Activated CD8-positive, alpha-beta memory T cell treated with anti-CD3 and anti-CD28 coated beads for 36 hours (primary cell): ENCODE measurements at regions not wholly inside any gene's neighbourhood (a gene's known extent, or its start where the extent isn't known, plus 50 kb on each side); places are given as distances from the start of the nearest gene placed in this dataset.

Experiments
- CTCF ChIA-PET: fragments of 350-600 bp; sonication (Branson Sonifier 250); formaldehyde crosslinking; loops from one replicate; lab custom pipeline; 2021; ENCODE audit warnings: antibody characterized with exemption; lab: Charles Lee
- POLR2A ChIA-PET: fragments of 350-600 bp; sonication (Branson Sonifier 250); formaldehyde crosslinking; loops from one replicate; lab custom pipeline; 2021; ENCODE audit warnings: antibody characterized with exemption; lab: Charles Lee

DNA sequence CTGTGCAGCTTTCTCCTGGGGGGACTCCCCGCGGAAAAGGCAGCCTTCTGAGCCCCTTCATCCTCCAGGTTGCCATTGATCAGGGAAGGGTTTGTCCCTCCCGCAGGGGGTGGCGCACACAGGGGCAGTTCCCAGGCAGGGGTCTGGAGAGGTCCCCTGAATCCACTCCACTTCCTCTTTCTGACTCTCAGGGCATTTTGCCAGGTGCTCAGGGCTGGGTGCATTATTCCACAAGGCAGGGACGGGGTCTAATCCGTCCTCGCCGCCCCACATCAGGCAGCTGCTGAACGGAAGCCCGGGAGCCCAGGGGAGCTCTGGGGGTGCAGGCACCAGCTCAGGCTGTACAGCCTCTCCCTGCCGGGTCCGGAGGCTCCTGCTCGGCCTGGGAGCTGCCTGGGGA, 180.9 kb downstream of the TTLL2 start:
- POLR2A ChIA-PET = no interaction called here

DNA sequence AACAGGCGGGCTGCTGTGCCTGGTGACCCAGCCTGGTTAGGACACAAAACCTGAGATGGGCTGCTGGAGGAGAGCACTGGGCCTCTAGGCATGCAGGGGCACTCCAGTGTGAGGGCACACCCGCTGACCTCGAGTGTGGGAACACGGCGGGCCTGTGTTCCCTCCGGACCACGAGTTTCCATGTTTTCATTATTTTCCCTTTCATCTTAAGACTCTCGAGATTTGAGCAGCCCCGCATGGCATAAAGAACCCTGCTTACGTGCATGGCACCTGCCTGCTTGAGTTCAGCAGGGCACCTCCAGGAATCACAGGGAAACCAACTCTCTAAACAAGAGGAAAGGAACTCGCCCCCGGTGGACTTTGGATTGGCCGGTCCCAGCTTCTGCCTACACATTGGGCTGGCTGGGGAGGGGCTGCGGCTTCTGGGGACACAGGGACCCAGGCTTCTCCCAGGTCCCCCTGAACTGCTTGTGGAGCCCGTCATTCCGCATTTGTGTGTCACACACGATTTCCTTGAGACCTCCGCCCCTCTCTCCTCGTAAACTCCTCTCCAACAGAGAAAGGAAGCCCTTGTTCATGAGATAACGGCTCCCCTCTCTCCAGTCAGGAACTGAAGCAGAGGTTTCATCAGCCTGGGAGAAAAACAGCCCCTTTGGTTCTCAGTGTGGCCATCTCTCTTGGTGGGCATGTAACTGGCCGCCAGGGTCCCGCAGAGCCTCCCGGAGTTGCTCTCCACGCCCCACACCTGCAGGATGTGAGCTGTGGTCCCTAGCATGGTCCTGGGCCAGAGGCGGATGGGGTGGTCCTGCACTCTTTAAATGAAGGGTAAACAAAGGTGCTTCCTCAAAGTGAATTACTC, 181.8 kb downstream of the TTLL2 start:
- POLR2A ChIA-PET = no interaction called here

More for the DNA sequence above, 180.9 kb downstream of the TTLL2 start:
- CTCF ChIA-PET = no interaction called here

DNA sequence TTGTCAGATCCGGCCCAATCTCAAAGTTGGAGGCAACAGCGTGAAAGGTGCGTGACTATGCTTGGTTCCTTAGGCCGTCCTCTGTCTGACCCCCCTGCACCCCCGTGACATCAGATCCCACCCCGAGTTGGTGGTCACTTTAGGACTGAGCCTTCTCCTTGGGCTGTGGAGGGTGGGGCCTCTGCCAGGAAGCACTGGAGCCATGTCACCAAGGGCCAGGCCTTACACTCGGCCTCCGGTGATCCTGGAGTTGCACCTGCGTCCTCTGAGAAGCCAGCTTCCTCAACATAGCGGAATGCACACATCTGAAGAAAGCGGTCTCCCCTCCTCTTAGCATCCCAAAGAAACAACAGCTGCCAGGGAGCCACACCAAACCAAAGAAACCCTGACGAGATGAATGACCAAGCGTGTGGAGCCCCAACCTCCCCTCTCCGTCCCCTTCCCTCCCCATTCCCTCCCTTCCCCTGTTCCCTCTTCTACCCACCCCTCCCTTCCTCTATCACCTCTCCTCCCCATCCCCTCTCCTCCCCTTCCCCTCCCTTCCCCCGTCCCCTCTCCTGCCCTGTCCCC, 182.6 kb downstream of the TTLL2 start:
- POLR2A ChIA-PET = no interaction called here
- CTCF ChIA-PET = no interaction called here

More for the DNA sequence above, 181.8 kb downstream of the TTLL2 start:
- CTCF ChIA-PET = no interaction called here

DNA sequence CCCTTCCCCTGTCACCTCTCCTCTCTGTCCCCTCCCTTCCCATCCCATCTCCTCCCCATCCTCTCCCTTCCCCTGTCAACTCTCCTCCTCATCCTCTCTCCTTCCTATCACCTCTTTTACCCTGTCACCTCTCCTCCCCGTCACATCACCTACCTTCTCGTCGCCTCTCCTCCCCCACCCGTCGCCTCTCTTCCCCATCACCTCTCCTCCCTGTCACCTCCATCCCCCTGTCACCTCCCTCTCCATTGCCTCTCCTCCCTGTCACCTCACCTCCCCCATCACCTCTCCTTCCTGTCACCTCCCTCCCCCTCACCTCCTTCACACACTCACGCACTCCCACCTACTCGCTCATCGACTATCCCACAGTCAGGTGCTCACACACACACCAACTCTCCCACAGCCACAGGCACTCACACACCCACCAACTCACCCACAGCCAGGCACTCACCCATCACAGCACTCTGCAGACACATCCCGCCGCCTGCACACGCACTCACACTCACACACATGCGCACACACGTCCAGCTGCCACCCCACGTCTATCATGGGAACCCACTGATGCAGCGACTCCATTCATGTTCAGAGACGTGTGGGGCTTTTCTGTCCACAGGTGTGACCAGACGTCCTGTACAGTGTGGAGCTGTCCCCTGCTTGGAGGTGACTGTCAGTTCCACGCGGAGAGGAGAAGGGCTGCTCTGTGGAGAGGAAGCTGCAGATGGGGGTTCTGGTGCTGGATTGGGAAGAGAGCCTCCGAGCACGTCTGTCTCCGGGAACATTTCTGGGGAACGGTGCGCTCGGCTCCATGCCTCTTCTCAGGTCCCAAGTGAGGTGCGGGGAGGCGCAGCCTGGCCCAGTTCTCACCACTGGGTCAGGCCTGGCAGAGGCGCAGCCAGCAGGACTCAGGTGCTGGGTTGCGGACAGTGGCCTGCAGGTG, 184.3 kb downstream of the TTLL2 start:
- ChIA-PET POLR2A (no interaction called here), CTCF (no interaction called here)

DNA sequence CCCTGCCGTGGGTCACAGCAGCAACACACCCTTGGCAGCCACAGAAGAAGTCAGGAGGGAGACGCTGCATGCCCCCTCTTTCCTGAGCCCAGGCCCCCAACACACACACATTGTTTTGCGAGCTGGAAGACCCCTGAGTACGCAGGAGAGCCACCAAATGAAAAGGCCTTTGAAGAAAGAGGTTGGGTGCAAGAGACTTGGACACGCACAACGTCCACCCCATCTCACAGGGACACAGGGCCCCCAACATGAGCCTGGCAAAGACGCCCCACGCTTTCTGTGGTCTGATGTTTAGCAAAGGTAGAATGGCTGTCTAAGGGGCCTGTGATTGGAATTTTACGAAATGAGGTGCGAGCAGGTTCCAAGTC, 185.0 kb downstream of the TTLL2 start:
- ChIA-PET POLR2A (no interaction called here), CTCF (no interaction called here)

DNA sequence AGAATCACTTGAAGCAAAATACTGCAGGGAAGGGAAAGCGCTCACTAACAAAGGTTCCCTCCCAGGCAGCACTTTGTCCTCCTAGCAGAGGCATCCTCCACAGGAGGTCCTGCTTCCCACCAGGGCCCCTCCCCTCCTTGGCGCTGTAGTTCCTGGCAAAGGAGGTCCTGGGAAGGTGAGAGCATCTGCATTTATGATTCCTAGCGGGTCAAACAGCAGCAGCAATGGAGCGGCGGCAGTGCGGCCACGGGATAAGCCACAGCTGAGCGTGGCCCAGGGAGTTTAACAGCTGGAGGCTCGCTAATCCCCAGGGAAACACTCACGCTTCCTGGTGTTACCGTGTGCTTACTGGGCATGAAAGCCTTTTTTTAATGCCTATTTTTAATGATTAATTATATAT, 185.8 kb downstream of the TTLL2 start:
- CTCF ChIA-PET = no interaction called here
- POLR2A ChIA-PET = no interaction called here

DNA sequence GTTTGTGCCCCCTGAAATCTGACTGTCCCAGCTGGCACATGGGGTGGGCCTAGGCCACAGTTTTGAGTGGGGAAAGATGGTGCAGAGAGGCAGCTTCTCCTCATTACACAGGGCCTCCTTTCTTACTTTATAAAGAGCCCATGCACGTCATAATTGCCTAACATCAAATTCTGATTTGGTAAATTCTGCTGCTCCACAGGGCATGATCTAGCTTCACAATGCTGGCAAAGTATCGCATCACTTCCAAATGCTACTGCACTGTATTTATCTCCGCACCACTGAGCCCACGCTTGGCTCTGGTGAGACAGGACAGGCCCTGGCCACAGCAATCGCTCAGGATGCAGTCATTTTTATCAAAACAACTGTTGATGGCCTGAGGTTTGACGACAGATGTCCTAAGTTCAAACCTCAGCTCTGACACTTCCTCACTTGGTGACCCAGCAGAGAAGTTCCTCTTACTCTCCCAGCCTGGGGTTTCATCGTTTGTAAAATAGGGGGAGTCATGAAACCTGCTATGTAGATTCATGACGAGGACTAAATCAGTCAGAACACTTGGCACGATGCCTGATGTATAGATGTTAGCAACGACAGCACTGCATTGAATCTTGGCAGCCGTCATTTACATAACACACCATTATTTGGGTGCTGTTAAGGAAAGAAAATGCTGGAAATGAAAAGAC, 187.9 kb downstream of the TTLL2 start:
- ChIA-PET CTCF (no interaction called here), POLR2A (no interaction called here)

DNA sequence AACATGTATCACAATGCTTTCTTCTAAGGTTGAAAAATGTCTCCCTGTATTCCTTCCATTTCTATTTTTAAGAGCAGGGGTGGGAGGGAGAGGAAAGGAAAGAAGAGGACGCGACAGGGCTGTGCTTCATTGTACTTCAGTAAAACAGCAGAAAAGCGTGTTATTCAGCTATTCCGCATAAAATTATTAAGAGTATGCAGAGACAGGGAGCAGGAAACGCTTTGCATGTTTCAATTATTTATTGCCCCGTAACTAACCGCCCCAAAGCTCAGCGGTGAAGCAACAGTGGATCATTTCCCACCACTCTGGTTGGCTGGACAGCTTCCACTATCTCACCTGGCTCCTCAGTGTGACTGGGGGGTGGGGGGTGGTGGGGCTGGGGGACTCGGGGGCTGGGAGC, 188.9 kb downstream of the TTLL2 start:
- ChIA-PET CTCF (no interaction called here), POLR2A (no interaction called here)

DNA sequence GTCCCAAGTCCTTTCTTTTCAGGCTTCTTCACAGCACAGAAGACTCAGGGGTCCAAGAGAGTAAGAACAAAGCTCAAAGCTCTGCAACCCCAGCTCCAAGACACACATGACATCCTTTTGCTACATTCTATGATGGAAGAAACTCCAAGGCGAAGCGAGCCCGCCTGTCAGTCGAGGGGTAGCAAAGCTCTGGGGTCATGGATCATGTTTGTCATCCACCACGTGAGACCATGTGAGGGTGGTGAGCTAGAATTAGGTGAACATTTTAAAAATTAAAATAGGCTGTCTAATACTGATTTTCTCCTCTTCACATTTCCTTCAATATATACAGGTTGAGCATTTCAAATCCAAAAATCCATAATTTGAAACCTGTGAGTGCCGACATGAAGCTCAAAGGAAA, 189.6 kb downstream of the TTLL2 start:
- POLR2A ChIA-PET = no interaction called here
- CTCF ChIA-PET = no interaction called here

DNA sequence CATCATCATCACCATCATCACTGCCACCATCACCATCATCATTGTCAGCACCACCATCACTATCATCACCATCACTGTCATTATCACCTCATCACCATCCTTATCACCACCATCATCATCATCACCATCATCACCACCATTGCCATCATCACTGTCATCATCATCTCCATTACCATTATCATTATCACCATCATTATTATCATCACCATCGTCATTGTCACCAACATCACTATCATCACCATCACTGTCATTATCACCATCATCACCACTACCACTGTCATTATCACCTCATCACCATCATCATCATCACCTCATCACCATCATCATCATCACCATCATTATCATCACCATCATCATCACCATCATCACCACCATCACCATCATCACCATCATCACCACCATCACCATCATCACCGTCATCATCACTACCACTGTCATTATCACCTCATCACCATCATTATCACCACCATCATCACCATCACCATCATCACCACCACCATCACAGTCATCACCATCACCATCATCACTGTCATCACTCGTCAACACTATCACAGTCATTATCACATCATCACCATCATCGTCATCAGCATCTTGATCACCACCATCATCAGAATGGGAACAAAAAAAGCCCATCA, 191.1 kb downstream of the TTLL2 start:
- POLR2A ChIA-PET = no interaction called here
- CTCF ChIA-PET = no interaction called here

DNA sequence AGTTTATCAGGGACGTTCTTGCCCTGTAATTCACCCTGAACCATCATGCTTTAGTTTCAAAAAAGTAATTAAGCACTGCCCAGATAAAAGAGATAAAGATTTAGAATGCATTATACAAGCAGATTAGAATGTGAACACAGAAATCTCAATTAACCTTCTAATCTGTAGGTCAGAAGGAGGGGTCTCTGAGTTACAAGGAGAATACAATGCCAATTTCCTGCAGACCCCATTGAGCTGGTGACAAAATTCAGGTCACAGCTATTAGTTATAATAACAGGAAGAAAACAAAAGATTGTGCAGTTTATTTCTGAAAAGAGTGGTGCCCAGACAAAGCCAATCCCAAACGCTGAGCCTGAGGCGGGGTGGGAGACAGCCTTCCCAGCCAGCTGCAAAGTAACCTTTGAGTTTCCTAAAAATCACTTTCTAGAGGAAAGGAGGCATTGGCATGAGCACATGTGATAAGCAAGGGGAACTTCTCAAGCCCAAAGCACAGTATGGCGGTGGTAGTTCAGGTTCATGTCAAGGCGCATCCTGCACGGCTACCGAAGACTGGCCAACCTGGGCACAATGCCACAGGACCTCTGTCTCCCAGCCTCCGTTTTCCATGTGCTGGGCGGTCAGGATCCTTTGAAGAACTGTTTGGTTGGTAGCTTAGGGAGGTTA, 192.5 kb downstream of the TTLL2 start:
- ChIA-PET POLR2A (no interaction called here), CTCF (no interaction called here)

DNA sequence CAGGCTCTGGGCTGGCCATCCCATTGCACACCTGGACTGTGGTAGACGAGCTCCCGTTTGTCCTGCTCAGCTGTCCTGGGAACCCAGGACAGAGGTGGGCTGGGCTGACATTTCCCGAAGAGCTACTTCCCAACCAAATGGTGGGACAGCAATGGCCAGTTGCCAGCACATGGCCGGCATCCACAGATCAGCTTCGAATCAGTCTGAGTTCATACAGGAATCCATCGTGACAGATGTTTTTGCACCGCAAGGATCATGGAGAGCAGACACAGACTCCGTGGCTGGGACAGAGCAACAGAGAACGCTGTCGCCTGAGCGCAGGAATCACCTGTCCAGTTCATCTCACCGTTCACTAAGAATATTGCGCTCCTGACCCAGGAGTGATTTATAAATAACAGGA, 198.5 kb downstream of the TTLL2 start:
- POLR2A ChIA-PET = no interaction called here
- CTCF ChIA-PET = no interaction called here

DNA sequence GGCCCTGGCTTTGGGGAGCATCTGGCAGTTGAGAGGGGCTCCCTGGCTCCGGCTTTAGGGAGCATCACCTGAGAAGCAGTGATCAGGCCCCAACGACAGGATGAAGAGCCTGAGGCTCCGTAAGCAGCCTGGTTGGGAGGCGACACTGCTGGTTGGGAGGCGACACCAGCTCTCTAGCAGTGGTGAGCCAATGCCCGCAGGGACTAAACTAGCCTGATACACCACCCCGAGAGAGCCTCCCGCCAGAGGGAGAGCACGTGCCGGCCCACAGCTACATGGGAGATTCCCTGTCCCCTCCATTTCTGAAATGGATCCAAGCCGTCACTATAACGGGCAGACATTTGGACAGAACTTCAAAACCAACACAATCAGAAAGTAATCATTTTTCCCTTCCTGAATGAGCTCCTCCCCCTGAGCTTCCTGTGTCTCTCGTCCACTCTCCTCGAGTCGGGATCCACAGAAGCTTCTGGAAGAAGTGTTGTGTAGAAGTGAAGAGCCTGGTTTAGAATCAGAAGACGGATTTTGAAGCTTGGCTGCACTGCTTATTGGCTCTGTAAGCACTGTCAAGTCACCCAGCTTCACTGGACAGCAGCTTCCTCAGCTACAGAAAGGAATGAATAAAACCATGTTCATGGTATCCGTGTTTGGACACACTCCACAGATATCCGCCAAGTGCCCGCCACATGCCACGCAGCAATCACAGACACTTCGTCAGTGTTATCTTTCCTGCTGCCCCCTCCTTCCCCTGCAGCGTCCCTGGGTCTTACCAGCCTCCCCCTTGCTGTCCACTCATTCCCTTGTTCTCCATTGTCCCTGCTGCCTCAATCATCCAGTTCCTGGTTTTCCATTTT, 199.6 kb downstream of the TTLL2 start:
- CTCF ChIA-PET = no interaction called here
- POLR2A ChIA-PET = no interaction called here

DNA sequence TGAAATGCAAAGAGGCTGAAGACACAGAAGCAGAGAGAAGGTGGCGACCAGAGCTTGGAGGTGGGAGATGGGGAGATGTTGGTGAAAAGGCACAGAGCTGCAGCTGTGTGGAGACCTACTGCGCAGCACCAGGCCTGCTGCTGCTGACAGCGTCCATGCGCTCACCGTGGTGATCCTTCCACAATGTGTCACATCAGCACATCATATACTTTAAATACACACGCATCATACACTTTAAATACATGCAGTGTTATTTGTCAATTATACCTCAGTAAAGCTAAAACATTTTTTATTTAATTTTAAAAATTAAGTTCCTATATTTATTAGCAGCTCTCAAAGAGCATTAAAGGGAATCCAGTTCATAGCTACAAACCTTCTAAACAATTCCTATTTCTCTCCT, 200.9 kb downstream of the TTLL2 start:
- ChIA-PET CTCF (no interaction called here), POLR2A (no interaction called here)

DNA sequence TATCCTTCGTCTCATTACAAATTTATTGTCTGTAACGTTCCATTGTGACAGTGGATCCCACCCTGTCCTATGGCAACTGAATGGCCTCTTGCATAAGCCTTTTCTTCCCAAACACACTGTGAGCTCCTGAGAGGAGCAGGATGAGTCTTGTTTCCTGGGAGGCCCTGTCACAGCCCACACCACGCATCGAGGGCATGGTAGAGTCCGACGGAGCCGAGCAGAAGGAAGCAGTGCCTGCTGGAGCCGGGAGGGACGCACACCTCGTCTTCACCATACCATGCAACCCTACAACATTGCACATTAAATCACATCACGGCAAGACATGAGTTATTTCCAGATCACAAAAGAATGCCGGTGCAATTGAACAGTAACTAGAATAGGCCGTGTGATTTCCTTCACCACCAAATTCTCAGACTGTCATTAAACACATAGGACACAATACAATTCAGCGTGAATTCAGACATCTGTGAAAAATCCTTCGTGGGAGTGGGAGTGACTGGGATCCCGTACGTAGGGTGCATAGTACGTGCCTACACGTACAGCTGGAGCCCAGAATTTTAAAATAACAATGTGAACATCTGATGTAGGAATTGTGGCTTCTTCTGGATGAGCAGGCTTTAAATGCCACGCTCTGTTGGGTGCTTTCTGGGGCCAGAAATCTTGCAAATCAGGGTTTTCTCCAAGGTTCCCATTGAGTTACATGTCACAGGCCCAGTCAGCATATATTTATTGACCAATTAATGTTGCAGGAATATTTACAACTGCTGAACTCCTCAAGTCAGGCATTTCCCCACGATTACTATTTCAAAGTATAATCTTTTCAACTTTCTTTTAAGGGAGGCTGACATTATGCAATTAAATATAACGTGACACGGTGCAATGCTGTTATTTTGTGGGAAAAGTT, 201.8 kb downstream of the TTLL2 start:
- ChIA-PET CTCF (no interaction called here), POLR2A (interaction anchor here (0.6 kb wide), 1 partner anchor 122 kb away, joined by 3 read pairs; no protein-coding TSS in a partner anchor)

DNA sequence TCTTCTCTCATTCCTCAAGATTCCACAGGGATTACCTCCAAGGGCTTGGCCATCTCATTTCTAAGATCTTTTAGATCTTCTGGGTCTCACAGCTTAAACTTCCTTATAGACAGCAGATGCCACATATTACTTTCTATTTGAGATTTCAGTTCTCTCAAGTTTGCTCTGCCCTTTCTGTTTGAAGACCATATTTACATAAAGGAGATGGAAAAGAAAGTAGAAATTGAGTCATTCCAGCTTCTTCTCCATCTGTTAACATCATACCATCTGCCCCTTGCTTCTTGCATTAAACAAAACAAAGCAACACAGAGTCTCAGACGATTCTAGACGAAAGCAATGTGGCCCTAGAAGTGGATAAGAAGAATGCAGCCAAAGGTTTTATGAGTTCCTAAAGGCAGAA, 203.4 kb downstream of the TTLL2 start:
- ChIA-PET POLR2A (no interaction called here), CTCF (no interaction called here)

DNA sequence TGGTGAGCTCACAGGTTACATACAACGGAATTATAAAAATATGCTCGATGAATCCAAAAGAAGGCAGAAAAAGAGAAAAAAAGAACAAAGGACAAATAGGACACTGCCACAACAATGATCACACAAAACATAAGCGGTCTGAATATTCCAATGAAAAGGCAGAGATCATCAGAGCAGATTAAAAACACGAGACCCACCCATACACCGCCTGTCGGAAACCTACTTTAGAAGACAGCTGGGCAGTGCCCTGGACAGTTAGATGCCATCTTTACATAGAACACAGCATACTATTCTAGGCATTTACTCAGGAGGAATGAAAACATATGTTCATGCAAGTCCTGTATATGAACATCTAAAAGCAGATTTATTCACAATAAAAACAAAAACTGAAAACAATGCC, 204.1 kb downstream of the TTLL2 start:
- ChIA-PET POLR2A (no interaction called here), CTCF (no interaction called here)
